H9 (cell line): ENCODE measurements at regions not wholly inside any gene's neighbourhood (a gene's known extent, or its start where the extent isn't known, plus 50 kb on each side); places are given as distances from the start of the nearest gene placed in this dataset.

Experiments
- DNase-seq: peaks from one replicate; pipeline ENCODE4 v3.0.0-alpha.2; 2017
- H2AFZ ChIP-seq: one replicate; pipeline ENCODE4 v1.6.1; 2013; ENCODE audit warnings: mild to moderate bottlenecking, low read length, control low read depth, moderate library complexity
- H2AK5ac ChIP-seq: 2 replicates; pipeline ENCODE4 v1.6.1; 2013; ENCODE audit warnings: low read length, control low read depth, mixed read lengths; ENCODE audit not compliant: insufficient read length
- H2BK120ac ChIP-seq: one replicate; pipeline ENCODE4 v1.6.1; 2013; ENCODE audit warnings: low read depth, mild to moderate bottlenecking, low read length, control low read depth, inconsistent platforms; ENCODE audit not compliant: poor library complexity, severe bottlenecking
- H2BK12ac ChIP-seq: 2 replicates; pipeline ENCODE4 v1.6.1; 2013; ENCODE audit warnings: low read length, control low read depth, mixed read lengths, low read depth; ENCODE audit not compliant: insufficient read length
- H2BK15ac ChIP-seq: 2 replicates; pipeline ENCODE4 v1.6.1; 2013; ENCODE audit warnings: low read depth, low read length, control low read depth
- H2BK20ac ChIP-seq: one replicate; pipeline ENCODE4 v1.6.1; 2013; ENCODE audit warnings: low read depth, mild to moderate bottlenecking, low read length, control low read depth, inconsistent platforms; ENCODE audit not compliant: poor library complexity, severe bottlenecking
- H2BK5ac ChIP-seq: 2 replicates; pipeline ENCODE4 v1.6.1; 2013; ENCODE audit warnings: low read length, control low read depth, mixed read lengths; ENCODE audit not compliant: insufficient read length
- H3K14ac ChIP-seq: 2 replicates; pipeline ENCODE4 v1.6.1; 2013; ENCODE audit warnings: low read length, control low read depth; ENCODE audit not compliant: insufficient read depth
- H3K18ac ChIP-seq: 2 replicates; pipeline ENCODE4 v1.6.1; 2013; ENCODE audit warnings: low read depth, mild to moderate bottlenecking, mixed read lengths, low read length, control low read depth; ENCODE audit not compliant: insufficient read length
- H3K23ac ChIP-seq: 2 replicates; pipeline ENCODE4 v1.6.1; 2013; ENCODE audit warnings: low read length, control low read depth, mixed read lengths, low read depth; ENCODE audit not compliant: insufficient read length
- H3K23me2 ChIP-seq: 2 replicates; pipeline ENCODE4 v1.6.1; 2013; ENCODE audit warnings: low read depth, mild to moderate bottlenecking, mixed read lengths, low read length, control low read depth; ENCODE audit not compliant: insufficient read length, poor library complexity, severe bottlenecking
- H3K27ac ChIP-seq: 2 replicates; pipeline ENCODE4 v1.5.1; 2013; ENCODE audit warnings: low read length, control low read depth, mixed read lengths, low read depth; ENCODE audit not compliant: insufficient read length
- H3K27me3 ChIP-seq: 2 replicates; pipeline ENCODE4 v1.6.1; 2013; ENCODE audit warnings: low read length, control low read depth, inconsistent platforms; ENCODE audit not compliant: insufficient read depth
- H3K4ac ChIP-seq: 2 replicates; pipeline ENCODE4 v1.6.1; 2013; ENCODE audit warnings: low read depth, mild to moderate bottlenecking, control low read depth, inconsistent platforms, low read length, moderate library complexity
- H3K4me1 ChIP-seq: 2 replicates; pipeline ENCODE4 v1.6.1; 2013; ENCODE audit warnings: low read length, control low read depth, inconsistent platforms; ENCODE audit not compliant: insufficient read depth
- H3K4me2 ChIP-seq: 2 replicates; pipeline ENCODE4 v1.6.1; 2013; ENCODE audit warnings: low read length, control low read depth, mixed read lengths; ENCODE audit not compliant: insufficient read length, insufficient read depth
- H3K56ac ChIP-seq: 2 replicates; pipeline ENCODE4 v1.6.1; 2013; ENCODE audit warnings: low read depth, mild to moderate bottlenecking, mixed read lengths, low read length, control low read depth; ENCODE audit not compliant: insufficient read length
- H3K79me1 ChIP-seq: 2 replicates; pipeline ENCODE4 v1.6.1; 2013; ENCODE audit warnings: low read depth, mild to moderate bottlenecking, moderate library complexity, low read length, control low read depth, inconsistent platforms; ENCODE audit not compliant: insufficient read depth, poor library complexity, severe bottlenecking
- H3K79me2 ChIP-seq: 2 replicates; pipeline ENCODE4 v1.6.1; 2013; ENCODE audit warnings: low read length, control low read depth, inconsistent platforms; ENCODE audit not compliant: insufficient read depth
- H3K9ac ChIP-seq: 2 replicates; pipeline ENCODE4 v1.6.1; 2013; ENCODE audit warnings: low read length, control low read depth, mixed read lengths; ENCODE audit not compliant: insufficient read length; ENCODE audit errors: extremely low read depth
- H3K9me3 ChIP-seq: one replicate; pipeline ENCODE4 v1.6.1; 2013; ENCODE audit warnings: low read depth, low read length, inconsistent platforms; ENCODE audit not compliant: control insufficient read depth
- H3T11ph ChIP-seq: one replicate; pipeline ENCODE4 v1.6.1; 2013; ENCODE audit warnings: mild to moderate bottlenecking, low read length, control low read depth, inconsistent platforms
- H4K20me1 ChIP-seq: one replicate; pipeline ENCODE4 v1.6.1; 2013; ENCODE audit not compliant: control insufficient read depth, insufficient read length, insufficient read depth
- H4K5ac ChIP-seq: 2 replicates; pipeline ENCODE4 v1.6.1; 2013; ENCODE audit warnings: low read depth, mild to moderate bottlenecking, mixed read lengths, low read length, control low read depth; ENCODE audit not compliant: insufficient read length
- H4K8ac ChIP-seq: replicated peaks from 2 replicates; pipeline ENCODE4 v1.6.1; 2013; ENCODE audit warnings: low read length, control low read depth, mixed read lengths, low read depth; ENCODE audit not compliant: insufficient read length
- H4K91ac ChIP-seq: 2 replicates; pipeline ENCODE4 v1.6.1; 2013; ENCODE audit warnings: low read depth, mild to moderate bottlenecking, moderate library complexity, mixed read lengths, low read length, control low read depth; ENCODE audit not compliant: insufficient read length
- H3K27ac Mint-ChIP-seq, 3 experiments: 2 replicates in 2 of 3; 3 replicates in 1 of 3; pipeline ENCODE4 v1.8.0; 2020 to 2021; ENCODE audit warnings: mixed read lengths in 3 of 3, mild to moderate bottlenecking in 1 of 3, moderate library complexity in 1 of 3
- H3K27me3 Mint-ChIP-seq: 2 replicates; pipeline ENCODE4 v1.8.0; 2021; ENCODE audit warnings: low read depth, mild to moderate bottlenecking, moderate library complexity, mixed read lengths
- H3K36me3 Mint-ChIP-seq, 3 experiments: 2 replicates in 2 of 3; 3 replicates in 1 of 3; pipeline ENCODE4 v1.8.0; 2020 to 2021; ENCODE audit warnings: low read depth in 3 of 3, mixed read lengths in 3 of 3; ENCODE audit not compliant: insufficient read depth in 1 of 3
- H3K4me1 Mint-ChIP-seq, 2 experiments: 2 replicates each; pipeline ENCODE4 v1.8.0; 2020; ENCODE audit warnings: mixed read lengths in 2 of 2
- H3K4me3 Mint-ChIP-seq, 2 experiments: 2 replicates in 1 of 2; 3 replicates in 1 of 2; pipeline ENCODE4 v1.8.0; 2020 to 2021; ENCODE audit warnings: mild to moderate bottlenecking in 2 of 2, mixed read lengths in 2 of 2, moderate library complexity in 1 of 2
- H3K9me3 Mint-ChIP-seq, 2 experiments: 2 replicates in 1 of 2; 3 replicates in 1 of 2; pipeline ENCODE4 v1.8.0; 2020; ENCODE audit warnings: mild to moderate bottlenecking in 2 of 2, mixed read lengths in 2 of 2, moderate library complexity in 1 of 2
- CTCF ChIP-seq: fragments of 200-600 bp; sonication (generic); conservative IDR thresholded peaks from 3 replicates; pipeline ENCODE4 v1.8.0; 2021; ENCODE audit warnings: antibody characterized with exemption, mild to moderate bottlenecking
- WGBS: extraction: QIAGEN DNeasy Blood & Tissue Kit; methylation state at CpG from one replicate; pipeline ENCODE4 v1.1.7; 2013; ENCODE audit warnings: missing lambda C conversion rate, low lambda C conversion rate, mixed read lengths; ENCODE audit not compliant: insufficient read length; ENCODE audit errors: extremely low coverage; 5-methylcytosine and 5-hydroxymethylcytosine counted together

GRCh38 chr2:221704442-221704841 lies 132.3 kb upstream of the EPHA4 start:
- Histone ChIP-seq H3K4me2 (no peak overlapping the region), H4K8ac (no peak overlapping the region), H3K18ac (no peak overlapping the region), H3K14ac (no peak overlapping the region), H2AFZ (no peak overlapping the region), H3K27me3 (no peaks in the 10 kb centered on the region), H3K79me2 (no peaks in the 10 kb centered on the region), H3K9me3 (no peaks in the 10 kb centered on the region), H3K56ac (no peak overlapping the region), H2BK20ac (no peak overlapping the region), H3K23me2 (no peaks in the 10 kb centered on the region), H3K23ac (no peak overlapping the region), H4K91ac (no peak overlapping the region), H3K4me1 (peaks cover 21% of the 10 kb centered on the region; the same call in 1 of the 2 replicates), H2AK5ac (no peak overlapping the region), H2BK12ac (no peak overlapping the region), H3K27ac (no peak overlapping the region), H3K4ac (no peak overlapping the region), H2BK5ac (no peak overlapping the region), H3K9ac (no peak overlapping the region), H2BK120ac (no peak overlapping the region), H3K79me1 (no peaks in the 10 kb centered on the region), H4K20me1 (no peaks in the 10 kb centered on the region), H2BK15ac (no peak overlapping the region), H4K5ac (no peak overlapping the region), H3T11ph (no peak overlapping the region)
- TF ChIP-seq CTCF: no peak
- H3K36me3 Mint-ChIP-seq: peaks cover 0 to 4% (median 1%) of the 10 kb centered on the region in 3 experiments; a peak in 3 of 7 replicates
- H3K27me3 Mint-ChIP-seq: peaks cover 7% of the 10 kb centered on the region
- H3K4me1 Mint-ChIP-seq: peaks cover 41 to 49% of the 10 kb centered on the region in 2 experiments
- peaks cover 0 to 2% of the 10 kb centered on the region in 2 experiments; a peak in 2 of 5 replicates for H3K9me3 Mint-ChIP-seq
- WGBS: no CpG with 5 or more reads among the region's 8 CpGs
- DNase-seq: no peak
- peak overlapping the region in 1 of 3 experiments; percentile 59; a peak in 2 of 7 replicates for H3K27ac Mint-ChIP-seq
- no peak overlapping the region for H3K4me3 Mint-ChIP-seq
